Ishikawa (cell line): ENCODE measurements at regions not wholly inside any gene's neighbourhood (a gene's known extent, or its start where the extent isn't known, plus 50 kb on each side); places are given as distances from the start of the nearest gene placed in this dataset.

ENCODE experiments used
- CEBPB ChIP-seq: IDR thresholded peaks from 2 replicates; pipeline ENCODE4 v1.6.1; 2012
- CREB1 ChIP-seq: IDR thresholded peaks from 2 replicates; pipeline ENCODE4 v1.6.1; 2012; ENCODE audit warnings: low read depth
- EGR1 ChIP-seq: IDR thresholded peaks from 2 replicates; pipeline ENCODE4 v1.6.1; 2012
- EP300 ChIP-seq: IDR thresholded peaks from 2 replicates; pipeline ENCODE4 v1.6.1; 2012; ENCODE audit warnings: borderline replicate concordance
- FOXM1 ChIP-seq: IDR thresholded peaks from 2 replicates; pipeline ENCODE4 v1.6.1; 2012; ENCODE audit warnings: low read depth, borderline replicate concordance
- MAX ChIP-seq: IDR thresholded peaks from 2 replicates; pipeline ENCODE4 v1.6.1; 2012
- NFIC ChIP-seq: IDR thresholded peaks from 2 replicates; pipeline ENCODE4 v1.6.1; 2012
- RAD21 ChIP-seq: IDR thresholded peaks from 2 replicates; pipeline ENCODE4 v1.6.1; 2012; ENCODE audit warnings: low read depth
- REST ChIP-seq: IDR thresholded peaks from 2 replicates; pipeline ENCODE4 v1.6.1; 2012; ENCODE audit warnings: low read depth, mild to moderate bottlenecking
- TAF1 ChIP-seq: IDR thresholded peaks from 2 replicates; pipeline ENCODE4 v1.6.1; 2012; ENCODE audit warnings: low read depth, mild to moderate bottlenecking
- TCF12 ChIP-seq: IDR thresholded peaks from 2 replicates; pipeline ENCODE4 v1.6.1; 2012; ENCODE audit warnings: low read depth
- TEAD4 ChIP-seq: IDR thresholded peaks from 2 replicates; pipeline ENCODE4 v1.6.1; 2012
- USF1 ChIP-seq: IDR thresholded peaks from 2 replicates; pipeline ENCODE4 v1.6.1; 2012
- YY1 ChIP-seq: IDR thresholded peaks from 2 replicates; pipeline ENCODE4 v1.6.1; 2012; ENCODE audit warnings: low read depth
- ZBTB7A ChIP-seq: IDR thresholded peaks from 2 replicates; pipeline ENCODE4 v1.6.1; 2012; ENCODE audit warnings: low read depth

GRCh38 chr4:175539498-175539897 is 272.6 kb downstream of the GPM6A start:
- TF ChIP-seq TAF1 (no peak), CEBPB (no peak), TCF12 (no peak), REST (no peak), EP300 (no peak), USF1 (no peak), ZBTB7A (no peak), EGR1 (no peak), TEAD4 (no peak), CREB1 (no peak), NFIC (no peak), MAX (no peak), FOXM1 (no peak), YY1 (no peak), RAD21 (no peak)

GRCh38 chr4:175540151-175540550 is 271.9 kb downstream of the GPM6A start:
- TF ChIP-seq USF1 (no peak), EGR1 (no peak), TEAD4 (no peak), CEBPB (no peak), RAD21 (no peak), FOXM1 (no peak), YY1 (no peak), NFIC (no peak), MAX (no peak), REST (no peak), EP300 (no peak), TAF1 (no peak), ZBTB7A (no peak), TCF12 (no peak), CREB1 (no peak)

GRCh38 chr4:175540732-175541131 is 271.3 kb downstream of the GPM6A start:
- TF ChIP-seq YY1 (no peak), TAF1 (no peak), NFIC (no peak), RAD21 (no peak), TCF12 (no peak), USF1 (no peak), FOXM1 (no peak), MAX (no peak), REST (no peak), ZBTB7A (no peak)

GRCh38 chr4:175542786-175543185 is 269.3 kb downstream of the GPM6A start:
- no peak for TF ChIP-seq FOXM1
- no peak for TF ChIP-seq CEBPB
- no peak for TF ChIP-seq ZBTB7A
- TF ChIP-seq REST = no peak
